ENCODE measurements at regions not wholly inside any gene's neighbourhood (a gene's known extent, or its start where the extent isn't known, plus 50 kb on each side); places are given as distances from the start of the nearest gene placed in this dataset.

- no peak for DNase-seq
Observed at GRCh38 chr1:213656503-213656902, 331.3 kb upstream of the PROX1 start.

GRCh38 chr1:213657013-213657412 is 330.8 kb upstream of the PROX1 start:
- DNase-seq = no peak

- no peak for DNase-seq
Observed at GRCh38 chr1:213657879-213658278, 329.9 kb upstream of the PROX1 start.

GRCh38 chr1:213658457-213658856 is 329.3 kb upstream of the PROX1 start:
- no peak for DNase-seq

GRCh38 chr1:213659580-213660547 is 327.9 kb upstream of the PROX1 start:
- no peak for DNase-seq

GRCh38 chr1:213661302-213661701 is 326.5 kb upstream of the PROX1 start:
- DNase-seq = no peak

GRCh38 chr1:213666113-213666512 is 321.7 kb upstream of the PROX1 start:
- no peak for DNase-seq

- DNase-seq = no peak
Observed at GRCh38 chr1:213666922-213667321, 320.9 kb upstream of the PROX1 start.

GRCh38 chr1:213669512-213669911 is 318.3 kb upstream of the PROX1 start:
- no peak for DNase-seq

GRCh38 chr1:213669964-213670691 is 317.6 kb upstream of the PROX1 start:
- no peak for DNase-seq

- DNase-seq = no peak
Observed at GRCh38 chr1:213670692-213671023, 317.1 kb upstream of the PROX1 start.

- no peak for DNase-seq
Observed at GRCh38 chr1:213675043-213675442, 312.7 kb upstream of the PROX1 start.

GRCh38 chr1:213676736-213677135 is 311.0 kb upstream of the PROX1 start:
- no peak for DNase-seq

GRCh38 chr1:213678348-213678747 is 309.4 kb upstream of the PROX1 start:
- no peak for DNase-seq

- DNase-seq = no peak
Observed at GRCh38 chr1:213678753-213679152, 309.0 kb upstream of the PROX1 start.

- no peak for DNase-seq
Observed at GRCh38 chr1:213679153-213679552, 308.6 kb upstream of the PROX1 start.

GRCh38 chr1:213680677-213681325 is 307.0 kb upstream of the PROX1 start:
- no peak for DNase-seq

GRCh38 chr1:213681788-213682340 is 305.9 kb upstream of the PROX1 start:
- no peak for DNase-seq

- DNase-seq = no peak
Observed at GRCh38 chr1:213683529-213683928, 304.2 kb upstream of the PROX1 start.

GRCh38 chr1:213684454-213684853 is 303.3 kb upstream of the PROX1 start:
- no peak for DNase-seq

GRCh38 chr1:213685992-213686582 is 301.7 kb upstream of the PROX1 start:
- DNase-seq = no peak

GRCh38 chr1:213686983-213687382 is 300.8 kb upstream of the PROX1 start:
- no peak for DNase-seq

GRCh38 chr1:213687832-213688231 is 299.9 kb upstream of the PROX1 start:
- no peak for DNase-seq

Measured in T1000 (cell line).